IgD-negative memory B cell (primary cell): ENCODE measurements at regions not wholly inside any gene's neighbourhood (a gene's known extent, or its start where the extent isn't known, plus 50 kb on each side); places are given as distances from the start of the nearest gene placed in this dataset.
A peak's percentile ranks its signal among the peaks of the same experiment; 100 is the strongest.

ENCODE experiments used
- H3K27ac Mint-ChIP-seq, 3 donors: one replicate each; pipeline ENCODE4 v1.8.0; 2020 to 2022; ENCODE audit warnings: mild to moderate bottlenecking in 3 of 3, mixed read lengths in 3 of 3, moderate library complexity in 1 of 3
- H3K27me3 Mint-ChIP-seq: one replicate; pipeline ENCODE4 v1.8.0; 2021; ENCODE audit warnings: mixed read lengths
- H3K36me3 Mint-ChIP-seq: one replicate; pipeline ENCODE4 v1.8.0; 2020; ENCODE audit warnings: mild to moderate bottlenecking, mixed read lengths
- H3K4me1 Mint-ChIP-seq, 3 donors: one replicate each; pipeline ENCODE4 v1.8.0; 2020 to 2022; ENCODE audit warnings: mixed read lengths in 3 of 3, mild to moderate bottlenecking in 1 of 3
- H3K4me3 Mint-ChIP-seq, 4 donors: one replicate each; pipeline ENCODE4 v1.8.0; 2020 to 2022; ENCODE audit warnings: mild to moderate bottlenecking in 4 of 4, mixed read lengths in 4 of 4, moderate library complexity in 3 of 4
- H3K9me3 Mint-ChIP-seq, 3 donors: one replicate each; pipeline ENCODE4 v1.8.0; 2020 to 2021; ENCODE audit warnings: mixed read lengths in 3 of 3, mild to moderate bottlenecking in 1 of 3

DNA sequence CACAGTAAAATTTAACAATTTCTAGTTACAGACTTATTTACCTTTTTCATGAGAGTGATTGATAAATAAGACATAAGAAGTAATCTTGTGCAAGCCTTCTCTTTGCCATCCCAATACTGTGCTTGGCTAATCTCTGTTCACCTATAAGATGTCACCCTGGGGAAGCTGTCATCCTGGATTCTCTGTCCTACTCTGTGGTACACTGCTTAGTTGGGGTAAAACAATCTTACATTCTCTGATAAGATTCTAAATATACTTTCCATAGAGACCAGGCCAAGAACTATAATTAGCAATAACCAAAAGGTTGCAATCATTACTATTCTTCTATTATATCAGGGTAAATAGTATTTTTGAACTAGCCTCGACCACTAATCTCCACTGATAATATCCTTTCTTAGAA lies 1218.3 kb upstream of the CADM2 start:
- Mint-ChIP-seq H3K27ac (no peak overlapping the region), H3K27me3 (no peaks in the 10 kb centered on the region), H3K9me3 (peaks cover 0 to 9% (median 2%) of the 10 kb centered on the region in 3 donors), H3K4me3 (no peak overlapping the region), H3K4me1 (no peaks in the 10 kb centered on the region), H3K36me3 (no peaks in the 10 kb centered on the region)

DNA sequence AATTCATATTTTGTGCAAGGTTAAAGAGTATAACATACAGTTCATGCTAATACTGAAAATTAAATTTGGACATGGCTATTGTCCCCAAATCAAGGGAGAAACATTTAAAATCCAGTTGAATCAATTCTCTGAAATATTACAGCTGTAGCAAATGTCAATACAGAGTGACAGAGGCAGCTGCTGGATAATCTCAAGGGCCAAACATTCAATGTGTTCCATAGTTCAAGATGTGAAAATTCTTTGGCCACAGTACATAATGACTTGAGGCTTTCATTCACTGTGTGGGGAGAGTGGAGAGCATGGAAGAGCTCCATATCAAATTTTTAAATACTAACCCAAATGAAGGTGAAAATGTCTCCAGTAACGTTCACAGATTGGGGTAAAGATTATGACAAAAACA lies 1192.8 kb upstream of the CADM2 start:
- no peak overlapping the region for H3K4me3 Mint-ChIP-seq
- peaks cover 3 to 12% (median 4%) of the 10 kb centered on the region in 3 donors for H3K9me3 Mint-ChIP-seq
- no peaks in the 10 kb centered on the region for H3K27me3 Mint-ChIP-seq
- H3K4me1 Mint-ChIP-seq, result no peaks in the 10 kb centered on the region
- no peak overlapping the region for H3K27ac Mint-ChIP-seq
- H3K36me3 Mint-ChIP-seq, result no peaks in the 10 kb centered on the region

DNA sequence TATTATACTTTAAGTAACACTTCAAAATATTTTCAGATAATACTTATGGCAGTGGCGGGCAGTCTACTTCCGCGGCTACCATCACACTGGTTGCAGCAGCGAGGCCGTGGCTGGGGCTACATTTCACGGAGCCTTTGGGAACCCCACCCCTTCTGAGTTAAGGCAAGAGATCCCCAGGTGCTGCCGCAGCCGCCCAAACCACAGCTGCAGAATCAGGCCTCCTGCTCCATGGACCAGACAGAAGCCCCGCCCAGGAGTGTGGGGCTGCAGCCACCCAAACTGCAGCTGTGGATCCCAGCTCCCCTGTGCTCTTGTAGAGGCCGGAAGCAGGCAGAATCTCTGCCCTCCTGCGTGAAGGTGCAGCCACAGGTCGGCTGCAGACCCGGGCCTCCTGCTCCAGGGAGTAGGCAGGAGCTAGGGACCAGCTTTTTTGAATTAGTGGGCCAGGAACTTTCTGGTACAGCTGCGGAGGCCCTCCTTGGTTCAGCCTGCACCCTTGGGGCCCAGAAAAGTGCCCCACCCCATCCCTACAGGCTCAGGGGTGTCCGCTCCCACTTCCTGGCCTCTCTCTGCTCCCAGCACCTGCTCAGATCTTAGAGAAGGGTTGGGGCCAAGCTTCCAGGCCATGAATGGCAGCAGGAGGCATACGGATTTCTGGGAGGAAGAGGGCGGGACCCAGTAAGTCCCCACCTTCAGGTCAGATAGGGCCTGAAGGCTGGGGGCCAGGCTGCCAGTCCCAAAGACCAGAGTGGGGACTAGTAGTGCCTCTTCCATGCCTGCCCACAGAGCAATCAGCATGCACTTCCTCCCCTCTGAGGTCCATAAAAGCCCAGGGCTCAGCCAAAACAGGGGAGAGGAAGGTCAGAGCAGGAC lies 1188.8 kb upstream of the CADM2 start:
- Mint-ChIP-seq H3K27me3 (no peaks in the 10 kb centered on the region), H3K4me1 (no peaks in the 10 kb centered on the region)

DNA sequence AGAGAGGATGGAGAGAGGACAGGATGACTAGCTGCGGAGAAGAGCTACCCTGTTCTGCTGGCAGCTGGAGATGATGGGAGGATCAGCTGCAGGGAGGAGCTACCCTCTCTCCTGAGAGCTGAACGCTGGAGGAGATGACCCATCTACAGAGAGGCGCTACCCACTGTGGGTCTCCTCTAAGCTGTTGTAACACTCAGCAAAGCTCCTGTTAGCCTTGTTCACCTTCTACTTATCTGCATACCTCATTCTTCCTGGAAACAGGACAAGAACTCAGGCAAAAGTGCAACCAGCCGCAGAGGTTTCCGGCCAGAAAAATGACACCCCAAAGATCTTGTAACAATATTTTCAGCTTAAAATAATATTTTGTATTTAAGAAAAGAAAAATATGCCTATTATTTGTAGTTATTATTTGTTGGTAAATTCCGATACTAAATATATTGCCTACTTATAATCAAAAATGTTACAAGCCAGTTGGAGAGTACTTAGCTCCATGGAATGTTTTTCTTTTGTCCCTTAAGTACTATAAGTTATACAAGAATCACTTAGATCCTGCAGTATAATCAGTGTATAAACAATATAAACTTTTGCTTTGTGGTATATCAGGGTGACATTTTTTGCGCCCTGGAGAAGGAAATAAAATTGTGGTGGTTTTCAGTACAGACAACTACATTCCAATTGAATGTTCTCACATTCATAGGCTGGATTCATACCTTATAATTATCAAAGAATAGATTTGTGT lies 1188.0 kb upstream of the CADM2 start:
- Mint-ChIP-seq H3K27me3 (no peaks in the 10 kb centered on the region), H3K27ac (no peak overlapping the region), H3K4me1 (no peaks in the 10 kb centered on the region), H3K36me3 (no peaks in the 10 kb centered on the region), H3K4me3 (no peak overlapping the region), H3K9me3 (peaks cover 0 to 3% (median 2%) of the 10 kb centered on the region in 3 donors)

More for the DNA sequence above, 1188.8 kb upstream of the CADM2 start:
- no peak overlapping the region for H3K27ac Mint-ChIP-seq
- no peaks in the 10 kb centered on the region for H3K36me3 Mint-ChIP-seq
- H3K9me3 Mint-ChIP-seq, result peaks cover 0 to 3% (median 0%) of the 10 kb centered on the region in 3 donors
- H3K4me3 Mint-ChIP-seq, result no peak overlapping the region

DNA sequence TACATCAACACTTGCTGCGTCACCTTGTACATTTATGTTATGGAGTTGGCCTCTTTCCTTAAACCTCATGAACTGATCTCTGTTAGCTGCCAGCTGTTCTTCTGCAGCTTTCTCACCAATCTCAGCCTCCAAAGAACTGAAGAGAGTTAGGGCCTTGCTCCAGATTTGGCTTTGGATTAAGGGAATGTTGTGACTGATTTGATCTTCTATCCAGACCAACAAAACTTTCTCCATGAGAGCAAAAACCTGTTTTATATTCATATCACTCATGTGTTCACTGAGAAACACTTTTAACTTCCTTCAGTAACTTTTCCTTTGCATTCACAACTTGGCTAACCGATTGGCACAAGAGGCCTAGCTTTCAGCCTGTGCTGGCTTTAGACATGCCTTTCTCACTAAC lies 1156.0 kb upstream of the CADM2 start:
- H3K27ac Mint-ChIP-seq, result no peak overlapping the region
- no peaks in the 10 kb centered on the region for H3K27me3 Mint-ChIP-seq
- H3K4me3 Mint-ChIP-seq, result no peak overlapping the region
- peaks cover 2 to 17% (median 3%) of the 10 kb centered on the region in 3 donors for H3K9me3 Mint-ChIP-seq
- H3K36me3 Mint-ChIP-seq, result no peaks in the 10 kb centered on the region
- H3K4me1 Mint-ChIP-seq, result no peaks in the 10 kb centered on the region

DNA sequence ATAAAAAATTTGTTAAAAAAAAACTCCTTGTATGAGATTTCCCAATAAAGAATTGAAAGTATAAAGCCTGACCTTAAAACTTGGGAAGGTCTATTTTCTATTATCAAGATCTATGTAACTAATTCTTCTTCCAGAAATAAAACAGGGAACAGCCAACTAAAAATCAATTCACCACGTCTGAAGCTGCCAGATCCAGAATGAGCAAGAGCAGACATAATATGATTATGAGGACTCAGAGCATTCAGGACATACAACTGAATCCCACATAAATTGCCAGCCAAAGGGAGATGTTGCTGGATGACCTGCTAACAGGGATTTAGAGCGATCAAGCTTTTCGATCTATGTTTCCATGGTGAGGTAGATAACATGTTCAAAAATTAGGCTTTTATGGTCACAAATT lies 1151.3 kb upstream of the CADM2 start:
- Mint-ChIP-seq H3K27ac (no peak overlapping the region), H3K9me3 (peaks cover 3 to 19% (median 5%) of the 10 kb centered on the region in 3 donors), H3K27me3 (no peaks in the 10 kb centered on the region), H3K4me1 (no peaks in the 10 kb centered on the region), H3K4me3 (no peak overlapping the region), H3K36me3 (no peaks in the 10 kb centered on the region)

DNA sequence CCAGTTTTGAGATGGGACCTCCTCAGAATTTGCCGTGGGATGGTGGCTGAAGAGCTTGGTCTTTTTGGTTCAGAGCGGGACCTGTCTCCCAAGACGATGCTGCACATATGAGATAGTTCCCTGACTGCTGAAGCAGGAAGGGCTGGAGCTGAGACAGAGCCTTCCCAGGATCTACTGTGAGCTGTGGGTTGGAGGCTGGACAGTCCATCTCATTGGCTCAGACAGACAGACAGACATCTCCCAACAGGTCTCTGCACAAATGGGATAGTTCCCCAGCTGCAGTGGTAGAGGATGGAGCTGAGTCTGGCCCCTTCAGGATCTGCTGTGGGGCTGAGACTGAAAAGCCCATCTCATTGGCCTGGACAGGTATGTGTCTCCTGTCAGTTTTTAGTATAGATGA lies 1145.6 kb upstream of the CADM2 start:
- no peaks in the 10 kb centered on the region for H3K36me3 Mint-ChIP-seq
- peaks cover 4 to 15% (median 5%) of the 10 kb centered on the region in 3 donors for H3K9me3 Mint-ChIP-seq
- no peaks in the 10 kb centered on the region for H3K27me3 Mint-ChIP-seq
- H3K4me3 Mint-ChIP-seq, result peak overlapping the region in 1 of 4 donors; percentile 43
- no peaks in the 10 kb centered on the region for H3K4me1 Mint-ChIP-seq
- peak overlapping the region in 1 of 3 donors; percentile 50 for H3K27ac Mint-ChIP-seq

DNA sequence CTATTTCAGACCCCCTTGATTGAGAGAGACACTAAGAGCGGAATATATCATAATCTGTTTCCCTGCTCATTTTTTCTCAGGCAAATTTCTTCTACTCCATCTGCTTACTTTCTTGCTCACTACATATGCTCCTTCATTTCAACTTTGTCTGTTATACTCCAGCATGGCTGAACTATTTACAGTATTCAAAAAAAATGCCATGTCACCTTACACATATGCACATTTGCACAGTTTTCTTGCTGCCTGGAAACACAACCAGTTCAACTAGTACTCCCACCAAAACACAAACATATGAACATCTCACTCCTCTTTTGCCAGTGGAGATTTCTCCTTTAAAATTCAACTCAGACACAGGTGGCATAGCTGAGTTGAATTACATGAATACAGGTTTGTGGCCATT lies 1142.1 kb upstream of the CADM2 start:
- Mint-ChIP-seq H3K27ac (no peak overlapping the region), H3K4me1 (no peaks in the 10 kb centered on the region), H3K36me3 (no peaks in the 10 kb centered on the region), H3K27me3 (no peaks in the 10 kb centered on the region), H3K4me3 (no peak overlapping the region), H3K9me3 (peaks cover 2 to 4% (median 4%) of the 10 kb centered on the region in 3 donors)

DNA sequence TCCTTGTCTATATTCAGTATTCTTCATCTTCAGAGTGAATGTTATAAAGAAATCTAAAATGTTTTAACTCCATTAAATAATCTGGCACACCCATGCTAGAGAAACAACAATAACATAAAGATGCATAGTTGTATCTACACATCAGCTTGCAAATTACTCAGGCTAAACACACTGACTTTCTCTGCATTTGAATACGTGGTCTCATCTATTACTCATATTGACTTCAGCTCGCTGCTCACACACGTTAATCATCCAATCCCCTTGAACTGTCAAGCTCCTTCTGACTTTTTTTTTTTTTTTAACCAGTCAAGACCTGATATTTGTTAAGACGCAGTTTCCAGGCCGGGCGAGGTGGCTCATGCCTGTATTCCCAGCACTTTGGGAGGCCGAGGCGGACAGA lies 1137.3 kb upstream of the CADM2 start:
- peaks cover 0 to 6% (median 0%) of the 10 kb centered on the region in 3 donors for H3K9me3 Mint-ChIP-seq
- H3K27ac Mint-ChIP-seq, result no peak overlapping the region
- no peak overlapping the region for H3K4me3 Mint-ChIP-seq
- H3K27me3 Mint-ChIP-seq, result no peaks in the 10 kb centered on the region
- no peaks in the 10 kb centered on the region for H3K4me1 Mint-ChIP-seq
- no peaks in the 10 kb centered on the region for H3K36me3 Mint-ChIP-seq

DNA sequence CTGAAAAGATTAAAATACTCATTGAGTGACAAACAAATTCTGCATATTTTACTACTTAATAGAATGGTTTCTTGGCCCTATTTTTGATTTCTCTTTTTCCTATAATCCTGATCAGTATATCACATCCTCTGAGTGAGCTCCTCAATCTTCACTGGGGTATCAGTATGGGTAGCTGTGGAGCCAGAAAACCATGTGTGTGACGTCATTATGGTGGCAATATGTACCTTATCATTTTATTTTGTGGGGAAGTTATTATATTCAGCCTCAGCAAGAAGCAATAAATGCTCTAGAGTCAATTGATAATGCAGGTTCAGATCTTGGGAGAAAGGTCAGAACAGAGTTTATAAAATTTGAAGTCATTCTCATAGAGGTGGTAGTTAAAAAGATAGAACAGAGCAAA lies 1135.7 kb upstream of the CADM2 start:
- Mint-ChIP-seq H3K4me3 (no peak overlapping the region), H3K27ac (no peak overlapping the region), H3K9me3 (peaks cover 0 to 6% (median 0%) of the 10 kb centered on the region in 3 donors), H3K27me3 (no peaks in the 10 kb centered on the region), H3K4me1 (no peaks in the 10 kb centered on the region), H3K36me3 (no peaks in the 10 kb centered on the region)

DNA sequence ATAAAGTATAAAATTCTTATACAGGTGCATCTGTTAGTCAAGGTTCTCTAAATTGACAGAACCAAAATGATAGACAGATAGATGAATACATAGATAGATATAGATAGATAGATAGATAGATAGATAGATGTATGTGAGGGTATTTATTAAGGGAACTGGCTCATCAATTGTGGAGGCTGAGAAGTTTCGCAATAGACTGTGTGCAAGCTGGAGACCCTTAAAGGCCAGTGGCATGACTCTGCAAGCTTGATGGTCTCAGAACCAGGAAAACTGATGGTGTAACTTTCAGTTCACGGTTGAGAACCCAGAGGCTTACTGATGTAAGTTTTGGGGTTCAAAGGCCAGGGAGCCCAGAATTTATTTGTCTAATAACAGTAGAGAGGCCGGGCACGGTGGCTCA lies 1123.7 kb upstream of the CADM2 start:
- H3K4me1 Mint-ChIP-seq, result no peaks in the 10 kb centered on the region
- no peaks in the 10 kb centered on the region for H3K36me3 Mint-ChIP-seq
- peaks cover 0 to 13% (median 2%) of the 10 kb centered on the region in 3 donors for H3K9me3 Mint-ChIP-seq
- H3K4me3 Mint-ChIP-seq, result no peak overlapping the region
- no peak overlapping the region for H3K27ac Mint-ChIP-seq
- H3K27me3 Mint-ChIP-seq, result no peaks in the 10 kb centered on the region

DNA sequence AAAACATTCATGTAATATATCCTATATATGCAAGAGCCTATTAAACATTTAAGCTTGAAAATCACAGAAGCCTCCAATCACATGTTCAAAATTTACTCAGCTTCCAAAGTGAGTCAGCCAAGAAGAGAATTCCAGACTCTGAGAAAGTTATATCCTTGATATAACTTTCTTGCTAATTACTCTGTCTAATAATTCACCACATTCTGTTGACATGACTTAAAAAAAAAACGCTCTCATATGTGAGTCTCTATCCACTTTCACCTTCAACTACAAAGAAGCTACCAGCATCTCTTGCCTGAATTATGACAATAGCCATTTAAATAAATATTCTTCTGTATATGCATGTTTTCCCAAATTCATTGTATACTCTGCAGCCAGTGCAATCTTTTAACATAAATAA lies 1116.3 kb upstream of the CADM2 start:
- no peaks in the 10 kb centered on the region for H3K36me3 Mint-ChIP-seq
- no peak overlapping the region for H3K4me3 Mint-ChIP-seq
- peaks cover 0 to 15% (median 2%) of the 10 kb centered on the region in 3 donors for H3K9me3 Mint-ChIP-seq
- no peaks in the 10 kb centered on the region for H3K27me3 Mint-ChIP-seq
- H3K27ac Mint-ChIP-seq, result no peak overlapping the region
- no peaks in the 10 kb centered on the region for H3K4me1 Mint-ChIP-seq

DNA sequence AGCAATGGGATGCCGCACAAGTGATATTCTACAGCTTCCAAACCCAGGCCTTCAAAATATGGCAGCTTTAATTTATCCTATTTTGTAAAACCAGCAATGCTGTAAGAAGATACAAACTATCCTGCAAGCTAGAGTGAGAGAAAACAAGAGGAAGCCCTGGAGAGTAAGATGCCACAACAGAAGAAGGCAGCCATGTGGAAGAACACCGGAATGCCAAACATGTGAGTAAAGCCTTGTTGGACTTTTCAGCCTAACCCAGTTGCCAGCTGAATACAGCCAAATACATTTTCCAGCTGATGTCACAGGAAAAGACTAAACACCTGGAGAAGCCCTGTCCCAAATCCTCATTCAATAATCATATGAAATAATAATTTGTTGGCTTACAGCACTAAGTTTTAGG lies 1115.1 kb upstream of the CADM2 start:
- H3K9me3 Mint-ChIP-seq, result peaks cover 0 to 15% (median under 1%) of the 10 kb centered on the region in 3 donors
- H3K36me3 Mint-ChIP-seq, result no peaks in the 10 kb centered on the region
- H3K4me1 Mint-ChIP-seq, result no peaks in the 10 kb centered on the region
- H3K4me3 Mint-ChIP-seq, result no peak overlapping the region
- no peak overlapping the region for H3K27ac Mint-ChIP-seq
- no peaks in the 10 kb centered on the region for H3K27me3 Mint-ChIP-seq

DNA sequence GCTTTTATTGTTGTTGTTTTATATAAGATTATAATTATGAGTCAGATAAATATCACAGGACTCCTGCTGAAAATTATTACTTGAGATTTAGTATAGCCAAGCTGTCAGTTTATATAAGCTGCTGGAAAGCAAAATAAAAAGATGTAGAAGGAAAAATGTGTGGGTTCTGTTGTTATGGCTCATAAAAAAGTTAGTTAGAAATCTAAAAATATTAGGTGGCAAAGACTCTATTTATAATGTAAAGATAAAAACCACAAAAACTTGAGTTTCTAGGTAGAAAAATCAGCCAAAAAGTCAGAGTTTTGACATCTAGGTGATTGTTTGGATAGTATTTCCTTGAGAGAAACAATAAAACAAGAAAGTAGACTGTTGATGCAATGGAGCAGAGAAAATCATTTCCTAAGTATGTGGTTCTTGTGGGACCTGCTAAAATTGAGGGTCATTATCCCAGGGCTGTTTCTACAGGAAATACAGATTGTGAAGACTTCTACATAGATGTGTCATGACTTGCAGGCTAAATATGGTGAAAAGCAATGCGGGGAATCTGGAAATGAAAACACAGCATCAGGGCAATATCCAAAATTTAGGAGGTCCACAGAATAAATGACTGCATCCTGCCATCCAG lies 1109.6 kb upstream of the CADM2 start:
- H3K9me3 Mint-ChIP-seq, result peaks cover 0 to 5% (median 2%) of the 10 kb centered on the region in 3 donors
- no peak overlapping the region for H3K4me3 Mint-ChIP-seq
- H3K4me1 Mint-ChIP-seq, result peaks cover 0 to 1% (median 0%) of the 10 kb centered on the region in 3 donors
- H3K27ac Mint-ChIP-seq, result no peak overlapping the region
- no peaks in the 10 kb centered on the region for H3K36me3 Mint-ChIP-seq
- H3K27me3 Mint-ChIP-seq, result no peaks in the 10 kb centered on the region

DNA sequence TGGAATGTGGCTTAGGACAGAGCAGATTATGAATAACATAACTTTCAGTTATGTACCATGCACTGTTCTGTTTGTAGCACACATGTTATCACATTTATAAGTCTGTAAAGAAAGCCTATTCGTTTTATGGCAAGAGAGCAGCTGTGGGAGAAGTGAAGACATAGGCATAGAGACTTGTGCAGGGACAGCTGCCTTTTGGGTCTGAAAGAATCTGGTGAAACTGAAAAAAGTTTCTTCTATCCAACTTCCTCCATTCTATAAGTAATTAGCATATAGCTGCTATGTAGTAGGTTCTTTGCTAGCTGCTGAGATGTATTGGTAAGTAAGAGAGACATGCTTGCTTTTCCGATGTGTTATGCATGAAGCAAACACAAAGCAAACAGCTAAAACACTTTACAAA lies 1095.4 kb upstream of the CADM2 start:
- Mint-ChIP-seq H3K4me1 (no peaks in the 10 kb centered on the region), H3K27me3 (no peaks in the 10 kb centered on the region), H3K36me3 (no peaks in the 10 kb centered on the region), H3K27ac (no peak overlapping the region), H3K9me3 (peaks cover 3 to 10% (median 6%) of the 10 kb centered on the region in 3 donors), H3K4me3 (no peak overlapping the region)
